HEK293T (cell line): ENCODE measurements at regions not wholly inside any gene's neighbourhood (a gene's known extent, or its start where the extent isn't known, plus 50 kb on each side); places are given as distances from the start of the nearest gene placed in this dataset.

ENCODE experiments used
- CTCF ChIA-PET: fragments of 350-600 bp; formaldehyde crosslinking; extraction: SDS; loops from one replicate; lab custom pipeline; 2021; ENCODE audit warnings: antibody characterized with exemption, inconsistent platforms; lab: Yijun Ruan, JAX
- POLR2A ChIA-PET: fragments of 350-600 bp; formaldehyde crosslinking; extraction: SDS; loops from one replicate; lab custom pipeline; 2020; ENCODE audit warnings: antibody characterized with exemption, inconsistent platforms; lab: Yijun Ruan, JAX
- DNase-seq: peaks from one replicate; pipeline ENCODE4 v3.0.0; 2012; ENCODE audit warnings: mixed read lengths; ENCODE audit errors: extremely low spot score
- ARNT ChIP-seq: fragments of 450-650 bp; IDR thresholded peaks from 2 replicates; pipeline ENCODE4 v1.6.1; 2017; ENCODE audit warnings: mild to moderate bottlenecking
- BHLHE40 ChIP-seq: fragments of 450-650 bp; IDR thresholded peaks from 2 replicates; pipeline ENCODE4 v1.6.1; 2016; ENCODE audit warnings: mild to moderate bottlenecking, moderate library complexity, borderline replicate concordance
- CTBP1 ChIP-seq: fragments of 450-650 bp; IDR thresholded peaks from 2 replicates; pipeline ENCODE4 v1.6.1; 2016; ENCODE audit warnings: borderline replicate concordance
- ELF4 ChIP-seq: fragments of 450-650 bp; IDR thresholded peaks from 2 replicates; pipeline ENCODE4 v1.6.1; 2017; ENCODE audit warnings: antibody characterized with exemption
- FOXA1 ChIP-seq: fragments of 450-650 bp; IDR thresholded peaks from 2 replicates; pipeline ENCODE4 v1.6.1; 2016; ENCODE audit warnings: mild to moderate bottlenecking
- FOXK2 ChIP-seq: fragments of 450-650 bp; IDR thresholded peaks from 2 replicates; pipeline ENCODE4 v1.6.1; 2016; ENCODE audit warnings: mild to moderate bottlenecking
- FOXM1 ChIP-seq: fragments of 450-650 bp; IDR thresholded peaks from 2 replicates; pipeline ENCODE4 v1.6.1; 2017; ENCODE audit warnings: mild to moderate bottlenecking, borderline replicate concordance
- HDGF ChIP-seq: fragments of 450-650 bp; IDR thresholded peaks from 2 replicates; pipeline ENCODE4 v1.6.1; 2017; ENCODE audit warnings: antibody characterized with exemption, borderline replicate concordance
- L3MBTL2 ChIP-seq: fragments of 450-650 bp; conservative IDR thresholded peaks from 2 replicates; pipeline ENCODE4 v1.6.1; 2016; ENCODE audit warnings: mild to moderate bottlenecking
- LEF1 ChIP-seq: fragments of 450-650 bp; IDR thresholded peaks from 2 replicates; pipeline ENCODE4 v1.6.1; 2017; ENCODE audit warnings: mild to moderate bottlenecking, borderline replicate concordance
- NFRKB ChIP-seq: fragments of 450-650 bp; IDR thresholded peaks from 2 replicates; pipeline ENCODE4 v1.6.1; 2016; ENCODE audit warnings: mild to moderate bottlenecking, moderate library complexity
- PKNOX1 ChIP-seq: fragments of 450-650 bp; IDR thresholded peaks from 2 replicates; pipeline ENCODE4 v1.6.1; 2016
- SP1 ChIP-seq: fragments of 450-650 bp; IDR thresholded peaks from 2 replicates; pipeline ENCODE4 v1.6.1; 2017
- SUZ12 ChIP-seq: fragments of 450-650 bp; IDR thresholded peaks from 2 replicates; pipeline ENCODE4 v1.6.1; 2016; ENCODE audit warnings: mild to moderate bottlenecking
- TARDBP ChIP-seq: fragments of 450-650 bp; IDR thresholded peaks from 2 replicates; pipeline ENCODE4 v1.6.1; 2016
- ZNF384 ChIP-seq: fragments of 450-650 bp; IDR thresholded peaks from 2 replicates; pipeline ENCODE4 v1.6.1; 2016

- no peak for DNase-seq
- POLR2A ChIA-PET: no interaction called here
- TF ChIP-seq ELF4: no peak
- no peak for TF ChIP-seq L3MBTL2
- no peak for TF ChIP-seq SUZ12
- TF ChIP-seq HDGF: no peak
- TF ChIP-seq NFRKB: no peak
- TF ChIP-seq SP1: no peak
- no peak for TF ChIP-seq FOXM1
- TF ChIP-seq CTBP1: no peak
- no peak for TF ChIP-seq ARNT
- no peak for TF ChIP-seq FOXA1
- TF ChIP-seq FOXK2: no peak
- no peak for TF ChIP-seq ZNF384
- TF ChIP-seq LEF1: no peak
- no peak for TF ChIP-seq BHLHE40
- no peak for TF ChIP-seq PKNOX1
- no peak for TF ChIP-seq TARDBP
- CTCF ChIA-PET: no interaction called here
These were observed 388.9 kb upstream of the LRRC4C start for GRCh38 chr11:41848349-41848748.

- TF ChIP-seq ARNT (no peak), FOXA1 (no peak), BHLHE40 (no peak), FOXK2 (no peak)
- CTCF ChIA-PET: no interaction called here
- no peak for DNase-seq
- POLR2A ChIA-PET: no interaction called here
These were observed 389.8 kb upstream of the LRRC4C start for GRCh38 chr11:41849250-41849649.

- ChIA-PET CTCF (no interaction called here), POLR2A (no interaction called here)
- DNase-seq: no peak
- TF ChIP-seq NFRKB (no peak), FOXK2 (no peak), LEF1 (no peak), ELF4 (no peak), TARDBP (no peak), ARNT (no peak), CTBP1 (no peak), BHLHE40 (no peak), PKNOX1 (no peak), FOXM1 (no peak), SUZ12 (no peak), SP1 (no peak), HDGF (no peak), FOXA1 (no peak), ZNF384 (no peak)
These were observed 392.3 kb upstream of the LRRC4C start for GRCh38 chr11:41851743-41852142.

- TF ChIP-seq ARNT (no peak), FOXK2 (no peak)
- ChIA-PET POLR2A (no interaction called here), CTCF (no interaction called here)
- DNase-seq: no peak
These were observed 402.4 kb upstream of the LRRC4C start for GRCh38 chr11:41861838-41862237.

- DNase-seq: no peak
- POLR2A ChIA-PET: no interaction called here
- TF ChIP-seq ELF4: no peak
- TF ChIP-seq CTBP1: no peak
- TF ChIP-seq ARNT: no peak
- no peak for TF ChIP-seq FOXA1
- no peak for TF ChIP-seq FOXK2
- CTCF ChIA-PET: no interaction called here
These were observed 407.1 kb upstream of the LRRC4C start for GRCh38 chr11:41866525-41866924.

GRCh38 chr11:41868606-41869005 is 409.2 kb upstream of the LRRC4C start:
- TF ChIP-seq TARDBP: no peak
- no peak for TF ChIP-seq ARNT
- TF ChIP-seq FOXM1: no peak
- TF ChIP-seq FOXK2: no peak
- TF ChIP-seq BHLHE40: no peak
- no peak for TF ChIP-seq CTBP1
- TF ChIP-seq SP1: no peak
- no peak for TF ChIP-seq PKNOX1
- TF ChIP-seq HDGF: no peak
- no peak for TF ChIP-seq ELF4
- no peak for TF ChIP-seq SUZ12
- no peak for TF ChIP-seq L3MBTL2
- POLR2A ChIA-PET: no interaction called here
- CTCF ChIA-PET: no interaction called here
- no peak for DNase-seq

- TF ChIP-seq LEF1 (no peak), ELF4 (no peak), SUZ12 (no peak), ZNF384 (no peak), PKNOX1 (no peak), ARNT (no peak), L3MBTL2 (no peak), HDGF (no peak), NFRKB (no peak), FOXK2 (no peak), CTBP1 (no peak), FOXA1 (no peak), FOXM1 (no peak), TARDBP (no peak), BHLHE40 (no peak), SP1 (no peak)
- ChIA-PET CTCF (no interaction called here), POLR2A (no interaction called here)
- DNase-seq: no peak
These were observed 413.0 kb upstream of the LRRC4C start for GRCh38 chr11:41872426-41872825.
